Progenitor cell of endocrine pancreas (in vitro differentiated cells): ENCODE measurements at regions not wholly inside any gene's neighbourhood (a gene's known extent, or its start where the extent isn't known, plus 50 kb on each side); places are given as distances from the start of the nearest gene placed in this dataset.
A peak's percentile ranks its signal among the peaks of the same experiment; 100 is the strongest.

Source experiments
- DNase-seq: peaks from one replicate; pipeline ENCODE4 v3.0.0; 2021; ENCODE audit warnings: low spot score; ENCODE audit not compliant: unreplicated experiment
- H3K27ac Mint-ChIP-seq: 2 replicates; pipeline ENCODE4 v1.8.0; 2021; ENCODE audit warnings: mild to moderate bottlenecking, moderate library complexity, mixed read lengths
- H3K27me3 Mint-ChIP-seq: 2 replicates; pipeline ENCODE4 v1.8.0; 2021; ENCODE audit warnings: mixed read lengths
- H3K36me3 Mint-ChIP-seq: 2 replicates; pipeline ENCODE4 v1.8.0; 2022; ENCODE audit warnings: mixed read lengths; ENCODE audit not compliant: insufficient read depth
- H3K4me1 Mint-ChIP-seq: 2 replicates; pipeline ENCODE4 v1.8.0; 2021; ENCODE audit warnings: low read depth, mixed read lengths
- H3K4me3 Mint-ChIP-seq: 2 replicates; pipeline ENCODE4 v1.8.0; 2021; ENCODE audit warnings: low read depth, mild to moderate bottlenecking, moderate library complexity, mixed read lengths
- H3K9me3 Mint-ChIP-seq: 2 replicates; pipeline ENCODE4 v1.8.0; 2021; ENCODE audit warnings: low read depth, mixed read lengths
- CTCF ChIP-seq: fragments of 200-600 bp; sonication (generic); IDR thresholded peaks from one replicate; pipeline ENCODE4 v1.5.0; 2021; ENCODE audit warnings: antibody characterized with exemption, mild to moderate bottlenecking; ENCODE audit not compliant: unreplicated experiment

GRCh38 chr12:61542551-61542950, 717.7 kb upstream of the USP15 start:
- H3K36me3 Mint-ChIP-seq, result no peaks in the 10 kb centered on the region
- no peaks in the 10 kb centered on the region for H3K9me3 Mint-ChIP-seq
- DNase-seq, result no peak
- no peak overlapping the region for H3K4me3 Mint-ChIP-seq
- no peak for TF ChIP-seq CTCF
- H3K27ac Mint-ChIP-seq, result no peak overlapping the region
- H3K27me3 Mint-ChIP-seq, result no peaks in the 10 kb centered on the region
- H3K4me1 Mint-ChIP-seq, result peaks cover 3% of the 10 kb centered on the region

GRCh38 chr12:61546296-61546695, 713.9 kb upstream of the USP15 start:
- no peak overlapping the region for H3K4me3 Mint-ChIP-seq
- no peaks in the 10 kb centered on the region for H3K27me3 Mint-ChIP-seq
- no peak for DNase-seq
- no peaks in the 10 kb centered on the region for H3K36me3 Mint-ChIP-seq
- peak; percentile 38 for TF ChIP-seq CTCF
- peaks cover 3% of the 10 kb centered on the region for H3K4me1 Mint-ChIP-seq
- H3K27ac Mint-ChIP-seq, result no peak overlapping the region
- no peaks in the 10 kb centered on the region for H3K9me3 Mint-ChIP-seq

- Mint-ChIP-seq H3K9me3 (peaks cover 3% of the 10 kb centered on the region), H3K4me1 (no peaks in the 10 kb centered on the region), H3K4me3 (no peak overlapping the region), H3K27ac (no peak overlapping the region), H3K27me3 (no peaks in the 10 kb centered on the region), H3K36me3 (no peaks in the 10 kb centered on the region)
- no peak for TF ChIP-seq CTCF
- DNase-seq, result no peak
Observed at GRCh38 chr12:61553091-61553490, 707.1 kb upstream of the USP15 start.

- no peak overlapping the region for H3K27ac Mint-ChIP-seq
- H3K36me3 Mint-ChIP-seq, result no peaks in the 10 kb centered on the region
- TF ChIP-seq CTCF, result no peak
- DNase-seq, result no peak
- peaks cover 3% of the 10 kb centered on the region for H3K9me3 Mint-ChIP-seq
- H3K4me1 Mint-ChIP-seq, result no peaks in the 10 kb centered on the region
- no peak overlapping the region for H3K4me3 Mint-ChIP-seq
- H3K27me3 Mint-ChIP-seq, result no peaks in the 10 kb centered on the region
Observed at GRCh38 chr12:61554268-61555008, 705.8 kb upstream of the USP15 start.

GRCh38 chr12:61563665-61564450, 696.3 kb upstream of the USP15 start:
- Mint-ChIP-seq H3K9me3 (no peaks in the 10 kb centered on the region), H3K4me3 (no peak overlapping the region), H3K27ac (no peak overlapping the region), H3K36me3 (no peaks in the 10 kb centered on the region), H3K4me1 (no peaks in the 10 kb centered on the region), H3K27me3 (no peaks in the 10 kb centered on the region)
- TF ChIP-seq CTCF, result no peak
- no peak for DNase-seq
